ENCODE measurements at regions not wholly inside any gene's neighbourhood (a gene's known extent, or its start where the extent isn't known, plus 50 kb on each side); places are given as distances from the start of the nearest gene placed in this dataset.
A peak's percentile ranks its signal among the peaks of the same experiment; 100 is the strongest.

- TF ChIP-seq CTCF (conservative IDR thresholded peaks at IDR 0.05 in 1 of 2, IDR thresholded peaks at IDR 0.05 in 1 of 2; ENCODE audit: low read depth in 1 of 2, low read length in 2 of 2): no peak
- no peak for TF ChIP-seq EZH2 (IDR thresholded peaks at IDR 0.05; ENCODE audit: low read length, missing control alignments)
- no peak for DNase-seq (ENCODE audit: low read depth in 2 of 2)
- no peak overlapping the region for H3K27ac ChIP-seq (ENCODE audit: insufficient read depth, low read length)
- H2AFZ ChIP-seq (ENCODE audit: low read length): no peak overlapping the region
- H3K9ac ChIP-seq (ENCODE audit: insufficient read depth, low read length): no peak overlapping the region
- no peak overlapping the region for H3K4me2 ChIP-seq (ENCODE audit: extremely low read depth, insufficient read depth, low read length)
- H3K27me3 ChIP-seq (ENCODE audit: control insufficient read depth, insufficient read depth, low read length): no peaks in the 10 kb centered on the region
- no peaks in the 10 kb centered on the region for H3K9me3 ChIP-seq (ENCODE audit: control insufficient read depth, insufficient read depth, low read depth, low read length)
- H3K79me2 ChIP-seq (ENCODE audit: control insufficient read depth, insufficient read depth, low read length): no peaks in the 10 kb centered on the region
- H4K20me1 ChIP-seq (ENCODE audit: control insufficient read depth, extremely low read depth, insufficient read depth, low read length): no peaks in the 10 kb centered on the region
- H3K4me3 ChIP-seq (replicated peaks in 1 of 4; ENCODE audit: control extremely low read depth in 1 of 4, insufficient read depth in 1 of 4, low read depth in 3 of 4, low read length in 4 of 4): no peak overlapping the region
- H3K4me1 ChIP-seq (ENCODE audit: control insufficient read depth, extremely low read depth, insufficient read depth, low read length): no peaks in the 10 kb centered on the region
- no peaks in the 10 kb centered on the region for H3K36me3 ChIP-seq (ENCODE audit: control insufficient read depth, insufficient read depth, low read length)
Observed at GRCh38 chr5:57069115-57069835, 104.6 kb upstream of the GPBP1 start.

- Histone ChIP-seq H3K79me2 (ENCODE audit: control insufficient read depth, insufficient read depth, low read length) (no peaks in the 10 kb centered on the region), H2AFZ (ENCODE audit: low read length) (no peak overlapping the region), H3K9ac (ENCODE audit: insufficient read depth, low read length) (no peak overlapping the region), H3K4me3 (replicated peaks in 1 of 4; ENCODE audit: control extremely low read depth in 1 of 4, insufficient read depth in 1 of 4, low read depth in 3 of 4, low read length in 4 of 4) (no peak overlapping the region), H3K27me3 (ENCODE audit: control insufficient read depth, insufficient read depth, low read length) (no peaks in the 10 kb centered on the region), H3K9me3 (ENCODE audit: control insufficient read depth, insufficient read depth, low read depth, low read length) (no peaks in the 10 kb centered on the region), H4K20me1 (ENCODE audit: control insufficient read depth, extremely low read depth, insufficient read depth, low read length) (no peaks in the 10 kb centered on the region), H3K27ac (ENCODE audit: insufficient read depth, low read length) (no peak overlapping the region), H3K36me3 (ENCODE audit: control insufficient read depth, insufficient read depth, low read length) (no peaks in the 10 kb centered on the region), H3K4me1 (ENCODE audit: control insufficient read depth, extremely low read depth, insufficient read depth, low read length) (no peaks in the 10 kb centered on the region), H3K4me2 (ENCODE audit: extremely low read depth, insufficient read depth, low read length) (no peak overlapping the region)
- DNase-seq (ENCODE audit: low read depth in 2 of 2): no peak
- TF ChIP-seq CTCF (conservative IDR thresholded peaks at IDR 0.05 in 1 of 2, IDR thresholded peaks at IDR 0.05 in 1 of 2; ENCODE audit: low read depth in 1 of 2, low read length in 2 of 2): no peak
Observed at GRCh38 chr5:57072218-57072892, 101.5 kb upstream of the GPBP1 start.

GRCh38 chr5:57082441-57083067 lies 91.3 kb upstream of the GPBP1 start:
- no peaks in the 10 kb centered on the region for H3K9me3 ChIP-seq (ENCODE audit: control insufficient read depth, insufficient read depth, low read depth, low read length)
- H3K79me2 ChIP-seq (ENCODE audit: control insufficient read depth, insufficient read depth, low read length): no peaks in the 10 kb centered on the region
- no peaks in the 10 kb centered on the region for H3K4me1 ChIP-seq (ENCODE audit: control insufficient read depth, extremely low read depth, insufficient read depth, low read length)

More at GRCh38 chr5:57082441-57083067, 91.3 kb upstream of the GPBP1 start:
- DNase-seq (ENCODE audit: low read depth in 2 of 2): peak in 1 of 2 donors; percentile 17
- H3K4me2 ChIP-seq (ENCODE audit: extremely low read depth, insufficient read depth, low read length): no peak overlapping the region
- no peak overlapping the region for H3K4me3 ChIP-seq (replicated peaks in 1 of 4; ENCODE audit: control extremely low read depth in 1 of 4, insufficient read depth in 1 of 4, low read depth in 3 of 4, low read length in 4 of 4)
- H3K9ac ChIP-seq (ENCODE audit: insufficient read depth, low read length): no peak overlapping the region
- H2AFZ ChIP-seq (ENCODE audit: low read length): no peak overlapping the region
- no peaks in the 10 kb centered on the region for H3K36me3 ChIP-seq (ENCODE audit: control insufficient read depth, insufficient read depth, low read length)
- H4K20me1 ChIP-seq (ENCODE audit: control insufficient read depth, extremely low read depth, insufficient read depth, low read length): no peaks in the 10 kb centered on the region
- no peaks in the 10 kb centered on the region for H3K27me3 ChIP-seq (ENCODE audit: control insufficient read depth, insufficient read depth, low read length)
- H3K27ac ChIP-seq (ENCODE audit: insufficient read depth, low read length): no peak overlapping the region
- TF ChIP-seq CTCF (conservative IDR thresholded peaks at IDR 0.05 in 1 of 2, IDR thresholded peaks at IDR 0.05 in 1 of 2; ENCODE audit: low read depth in 1 of 2, low read length in 2 of 2) (peak; percentile 17 to 20), EZH2 (IDR thresholded peaks at IDR 0.05; ENCODE audit: low read length, missing control alignments) (no peak)
